Thymus (tissue), 11 donors: ENCODE measurements at regions not wholly inside any gene's neighbourhood (a gene's known extent, or its start where the extent isn't known, plus 50 kb on each side); places are given as distances from the start of the nearest gene placed in this dataset.
"Not testable (repeated sequence)": the region's sequence is repeated elsewhere in the genome, so short reads cannot be mapped to it uniquely, and the experiment has no call there.

Source experiments
- DNase-seq, 9 donors: peaks; one replicate each; pipeline ENCODE4 v3.0.0-alpha.2; 2013; ENCODE audit warnings: low spot score in 9 of 9, low read depth in 6 of 9, missing footprints in 1 of 9
- H3K27ac ChIP-seq, 2 donors: one replicate each; pipeline ENCODE4 v1.5.1; 2013; ENCODE audit warnings: control low read depth in 1 of 2, low read depth in 1 of 2, low read length in 1 of 2, mild to moderate bottlenecking in 1 of 2, moderate library complexity in 1 of 2
- H3K27me3 ChIP-seq, 2 donors: one replicate each; pipeline ENCODE4 v1.5.1; 2013; ENCODE audit warnings: low read length in 1 of 2; ENCODE audit not compliant: control insufficient read depth in 2 of 2, insufficient read depth in 1 of 2
- H3K36me3 ChIP-seq, 2 donors: one replicate each; pipeline ENCODE4 v1.5.1; 2013; ENCODE audit warnings: low read length in 1 of 2, mild to moderate bottlenecking in 1 of 2, moderate library complexity in 1 of 2; ENCODE audit not compliant: control insufficient read depth in 2 of 2, insufficient read depth in 2 of 2
- H3K4me1 ChIP-seq, 2 donors: one replicate each; pipeline ENCODE4 v1.5.1; 2013; ENCODE audit warnings: low read length in 2 of 2; ENCODE audit not compliant: control insufficient read depth in 2 of 2, insufficient read depth in 2 of 2
- H3K4me3 ChIP-seq, 2 donors: one replicate each; pipeline ENCODE4 v1.5.1; 2013; ENCODE audit warnings: low read length in 2 of 2, control low read depth in 1 of 2, mild to moderate bottlenecking in 1 of 2
- H3K9me3 ChIP-seq, 2 donors: one replicate each; pipeline ENCODE4 v1.5.1; 2013; ENCODE audit warnings: low read length in 1 of 2, mild to moderate bottlenecking in 1 of 2; ENCODE audit not compliant: control insufficient read depth in 2 of 2, insufficient read depth in 1 of 2
- WGBS: extraction: QIAGEN DNeasy Blood & Tissue Kit; methylation state at CpG from one replicate; pipeline ENCODE4 v1.1.7; 2013; 5-methylcytosine and 5-hydroxymethylcytosine counted together
- donor health status: healthy.

DNA sequence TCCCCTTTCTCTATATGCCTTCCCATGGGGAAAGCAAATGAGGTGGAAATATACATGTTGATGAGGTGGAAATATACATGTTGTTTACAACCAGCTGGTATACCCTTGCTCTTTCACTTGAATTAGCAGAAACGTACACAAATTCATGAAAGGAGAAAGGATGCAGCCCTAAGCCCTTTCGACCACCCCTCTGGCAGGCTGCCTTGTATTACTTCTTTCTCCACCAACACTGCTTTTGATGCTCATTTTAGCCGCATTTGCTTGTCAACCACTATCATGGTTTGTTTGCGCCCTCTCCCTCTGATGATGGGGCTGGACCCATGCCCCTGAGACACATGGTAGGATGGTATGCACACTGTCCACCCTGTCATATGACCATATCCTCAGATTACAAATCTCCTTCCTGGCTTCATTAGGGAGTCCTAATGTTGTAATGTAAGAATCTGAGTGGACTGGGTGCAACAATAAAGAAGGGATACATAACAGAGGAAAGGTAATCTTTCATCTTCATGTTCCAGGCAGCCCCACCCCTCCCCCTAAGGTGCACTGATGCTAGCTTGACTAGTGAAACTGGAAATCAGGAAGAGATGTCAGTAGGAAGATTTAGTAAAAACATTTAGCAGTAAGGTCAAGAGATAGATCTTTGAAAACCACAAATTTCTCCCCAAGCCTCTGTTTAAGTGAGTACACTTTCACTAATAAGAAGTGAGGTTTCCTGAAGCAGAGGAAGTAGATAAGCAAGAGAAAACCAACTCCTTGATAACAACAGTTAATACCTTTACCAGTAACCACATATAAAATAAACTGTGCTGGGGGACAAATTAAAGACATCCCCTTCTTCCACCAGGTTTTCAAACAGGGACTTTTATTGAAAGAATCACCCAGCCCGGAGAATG, 536.8 kb upstream of the NRP1 start:
- Histone ChIP-seq H3K4me1 (no peaks in the 10 kb centered on the region), H3K36me3 (no peaks in the 10 kb centered on the region), H3K27me3 (peaks cover 0 to 2% of the 10 kb centered on the region in 2 donors), H3K27ac (no peak overlapping the region), H3K4me3 (no peak overlapping the region), H3K9me3 (no peaks in the 10 kb centered on the region)
- DNase-seq: no peak
- 85% methylated on average over 5 of the region's 5 CpGs for WGBS

DNA sequence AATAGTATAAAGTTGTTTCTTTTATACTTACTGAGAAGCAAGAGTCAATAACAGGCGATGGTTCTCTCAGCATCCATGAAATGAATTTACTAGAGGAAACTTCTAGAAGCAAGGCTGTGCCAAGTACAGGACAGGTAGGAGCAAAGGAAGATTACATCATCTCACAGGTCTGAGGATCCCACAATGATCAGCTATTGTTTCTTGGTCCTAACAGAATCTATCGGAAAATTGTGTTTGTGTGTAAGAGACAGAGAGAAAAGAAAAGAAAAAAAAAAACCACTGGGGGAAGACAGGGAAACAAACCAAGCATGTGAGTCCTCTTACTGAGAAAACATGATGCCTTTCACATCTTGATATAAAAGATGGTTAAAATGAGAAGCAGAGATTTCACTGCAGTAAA, 535.0 kb upstream of the NRP1 start:
- no peak for DNase-seq
- H3K9me3 ChIP-seq: no peaks in the 10 kb centered on the region
- H3K36me3 ChIP-seq: no peaks in the 10 kb centered on the region
- no peak overlapping the region for H3K4me3 ChIP-seq
- H3K27me3 ChIP-seq: peaks cover 0 to 2% of the 10 kb centered on the region in 2 donors
- no peak overlapping the region for H3K27ac ChIP-seq
- no peaks in the 10 kb centered on the region for H3K4me1 ChIP-seq
- 97% methylated on average over 2 of the region's 2 CpGs for WGBS

DNA sequence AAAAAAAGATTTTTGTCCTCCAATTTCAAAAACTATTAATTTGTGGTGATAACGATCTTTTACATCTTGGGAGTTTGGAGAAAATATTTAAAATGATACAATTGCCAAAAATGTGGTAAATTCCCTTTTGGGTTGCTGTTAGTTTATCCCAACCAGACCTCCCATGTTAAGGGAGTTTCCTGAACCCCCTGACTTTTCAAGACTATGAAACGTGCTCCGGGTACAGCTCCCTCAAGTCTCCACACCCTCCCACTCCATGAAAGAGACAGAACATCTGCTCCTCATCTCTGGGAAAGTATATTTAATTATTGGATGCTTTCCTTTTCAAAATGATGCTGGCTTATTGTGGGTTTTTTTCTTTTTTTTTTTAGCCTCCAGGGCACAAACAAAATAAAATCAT, 534.6 kb upstream of the NRP1 start:
- H3K4me3 ChIP-seq: no peak overlapping the region

GRCh38 chr10:33867199-33867789, 532.8 kb upstream of the NRP1 start:
- not testable (repeated sequence) for H3K36me3 ChIP-seq, H3K27me3 ChIP-seq, H3K27ac ChIP-seq, H3K9me3 ChIP-seq, H3K4me1 ChIP-seq, H3K4me3 ChIP-seq, DNase-seq
- WGBS: 94% methylated on average over 8 of the region's 8 CpGs

More for the DNA sequence above, 534.6 kb upstream of the NRP1 start:
- 89% methylated on average over 3 of the region's 3 CpGs for WGBS
- no peaks in the 10 kb centered on the region for H3K36me3 ChIP-seq
- DNase-seq: no peak
- no peaks in the 10 kb centered on the region for H3K9me3 ChIP-seq
- H3K4me1 ChIP-seq: no peaks in the 10 kb centered on the region
- peaks cover 0 to 2% of the 10 kb centered on the region in 2 donors for H3K27me3 ChIP-seq
- H3K27ac ChIP-seq: no peak overlapping the region

DNA sequence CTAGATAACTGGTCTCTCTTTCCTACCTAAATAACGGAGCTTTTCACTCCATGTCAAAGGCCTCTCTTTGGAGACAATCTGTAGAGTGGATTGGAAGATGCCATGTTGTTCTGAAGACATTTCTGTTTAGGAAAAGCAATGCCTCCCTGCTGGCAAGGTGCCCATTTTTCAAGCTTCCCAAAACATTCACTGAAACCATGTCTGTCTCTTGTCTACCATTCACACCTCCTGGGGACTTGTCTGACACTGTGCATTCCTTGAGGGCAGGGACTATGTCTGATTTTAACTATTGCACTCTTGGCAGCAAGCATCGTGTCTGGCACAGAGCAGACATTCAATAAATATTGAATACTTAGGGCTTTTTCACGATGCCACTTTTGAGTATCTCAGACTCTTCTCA, 528.9 kb upstream of the NRP1 start:
- H3K27me3 ChIP-seq: peaks cover 0 to 4% of the 10 kb centered on the region in 2 donors
- no peaks in the 10 kb centered on the region for H3K9me3 ChIP-seq
- no peak overlapping the region for H3K27ac ChIP-seq
- no peak overlapping the region for H3K4me3 ChIP-seq
- H3K36me3 ChIP-seq: no peaks in the 10 kb centered on the region
- no peak for DNase-seq
- H3K4me1 ChIP-seq: no peaks in the 10 kb centered on the region
- 94% methylated on average over 3 of the region's 3 CpGs for WGBS

GRCh38 chr10:33862536-33863105, 528.2 kb upstream of the NRP1 start:
- H3K27ac ChIP-seq: no peak overlapping the region
- H3K36me3 ChIP-seq: no peaks in the 10 kb centered on the region
- 92% methylated on average over 12 of the region's 12 CpGs for WGBS
- H3K9me3 ChIP-seq: no peaks in the 10 kb centered on the region
- peaks cover 0 to 4% of the 10 kb centered on the region in 2 donors for H3K27me3 ChIP-seq
- no peak overlapping the region for H3K4me3 ChIP-seq
- no peaks in the 10 kb centered on the region for H3K4me1 ChIP-seq
- no peak for DNase-seq

- WGBS: 78% methylated on average over 3 of the region's 3 CpGs
Observed at GRCh38 chr10:33861833-33862232, 527.4 kb upstream of the NRP1 start.

GRCh38 chr10:33861016-33861704, 526.7 kb upstream of the NRP1 start:
- no peak overlapping the region for H3K4me3 ChIP-seq
- H3K27ac ChIP-seq: no peak overlapping the region
- H3K27me3 ChIP-seq: peaks cover 0 to 4% of the 10 kb centered on the region in 2 donors
- 82% methylated on average over 7 of the region's 7 CpGs for whole genome bisulfite sequencing
- H3K9me3 ChIP-seq: no peaks in the 10 kb centered on the region
- H3K36me3 ChIP-seq: no peaks in the 10 kb centered on the region
- H3K4me1 ChIP-seq: no peaks in the 10 kb centered on the region
- DNase-seq: no peak

More at GRCh38 chr10:33861833-33862232, 527.4 kb upstream of the NRP1 start:
- Histone ChIP-seq H3K36me3 (no peaks in the 10 kb centered on the region), H3K4me3 (no peak overlapping the region), H3K4me1 (no peaks in the 10 kb centered on the region), H3K27ac (no peak overlapping the region), H3K9me3 (no peaks in the 10 kb centered on the region), H3K27me3 (peaks cover 0 to 4% of the 10 kb centered on the region in 2 donors)
- DNase-seq: no peak

DNA sequence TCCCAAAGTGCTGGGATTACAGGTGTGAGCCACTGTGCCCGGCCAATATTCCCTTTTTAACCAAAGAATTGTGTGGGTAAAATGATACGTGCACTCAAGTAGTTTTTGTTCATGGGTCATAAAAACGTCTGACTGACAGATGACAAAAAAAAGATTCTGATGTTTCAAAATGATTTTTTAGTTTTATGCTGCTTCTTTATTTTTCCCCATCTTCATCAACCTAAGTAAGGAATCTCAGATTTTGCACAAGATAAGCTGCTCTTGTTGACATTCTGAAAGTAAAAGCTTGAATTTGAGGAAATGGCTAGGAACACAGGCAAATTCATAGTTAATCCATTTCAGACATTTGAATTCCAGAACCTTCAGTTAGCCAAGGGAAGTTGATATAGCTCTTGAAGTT, 526.1 kb upstream of the NRP1 start:
- Histone ChIP-seq H3K9me3 (no peaks in the 10 kb centered on the region), H3K4me3 (no peak overlapping the region), H3K27ac (no peak overlapping the region), H3K27me3 (peaks cover 0 to 4% of the 10 kb centered on the region in 2 donors), H3K36me3 (no peaks in the 10 kb centered on the region), H3K4me1 (no peaks in the 10 kb centered on the region)
- no peak for DNase-seq
- 94% methylated on average over 3 of the region's 3 CpGs for WGBS
